Left ventricle myocardium inferior (tissue), 1 donor: ENCODE measurements at regions not wholly inside any gene's neighbourhood (a gene's known extent, or its start where the extent isn't known, plus 50 kb on each side); places are given as distances from the start of the nearest gene placed in this dataset.

Experiments used
- DNase-seq: peaks from one replicate; pipeline ENCODE4 v3.0.0-alpha.2; 2020
- H3K27ac ChIP-seq: fragments of 200-600 bp; replicated peaks from 2 replicates; pipeline ENCODE4 v1.8.0; 2021
- H3K27me3 ChIP-seq: fragments of 200-600 bp; 2 replicates; pipeline ENCODE4 v1.8.0; 2021; ENCODE audit warnings: low read depth
- H3K36me3 ChIP-seq: fragments of 200-600 bp; 2 replicates; pipeline ENCODE4 v1.8.0; 2021
- H3K4me1 ChIP-seq: fragments of 200-600 bp; 2 replicates; pipeline ENCODE4 v1.8.0; 2021
- H3K4me3 ChIP-seq: fragments of 200-600 bp; 2 replicates; pipeline ENCODE4 v1.8.0; 2021; ENCODE audit warnings: mild to moderate bottlenecking, moderate library complexity
- H3K9me3 ChIP-seq: fragments of 200-600 bp; replicated peaks from 2 replicates; pipeline ENCODE4 v1.8.0; 2021
- CTCF ChIP-seq: fragments of 200-600 bp; IDR thresholded peaks from 2 replicates; pipeline ENCODE4 v1.8.0; 2021; ENCODE audit warnings: antibody characterized with exemption, mild to moderate bottlenecking, borderline replicate concordance
- intact Hi-C: fragments of 100-400 bp; cut with micrococcal nuclease; formaldehyde crosslinking; loops from one replicate; pipeline ENCODE4 v1.11.0; 2022
- donor health status: DM: no; HTN: yes; CAD: no; lungs with severe emphysema.

- intact Hi-C loops = no loop called here
- no peaks in the 10 kb centered on the region for H3K36me3 ChIP-seq
- no peak overlapping the region for H3K27ac ChIP-seq
- no peaks in the 10 kb centered on the region for H3K27me3 ChIP-seq
- peaks cover 14% of the 10 kb centered on the region for H3K9me3 ChIP-seq
- DNase-seq = no peak
- TF ChIP-seq CTCF = no peak
- no peaks in the 10 kb centered on the region for H3K4me1 ChIP-seq
- H3K4me3 ChIP-seq = no peak overlapping the region
Measured at GRCh38 chr2:121826036-121826435, 70.6 kb downstream of the TSN start.

- Histone ChIP-seq H3K9me3 (no peaks in the 10 kb centered on the region), H3K36me3 (no peaks in the 10 kb centered on the region), H3K27me3 (peaks cover 6% of the 10 kb centered on the region), H3K4me3 (no peak overlapping the region), H3K4me1 (no peaks in the 10 kb centered on the region), H3K27ac (no peak overlapping the region)
- DNase-seq = no peak
- no peak for TF ChIP-seq CTCF
- intact Hi-C loops = no loop called here
Measured at GRCh38 chr2:121828281-121828731, 72.9 kb downstream of the TSN start.

GRCh38 chr2:121830809-121831208, 75.4 kb downstream of the TSN start:
- no peak for DNase-seq
- Histone ChIP-seq H3K4me1 (no peaks in the 10 kb centered on the region), H3K27ac (no peak overlapping the region), H3K27me3 (peaks cover 6% of the 10 kb centered on the region), H3K36me3 (no peaks in the 10 kb centered on the region), H3K9me3 (no peaks in the 10 kb centered on the region), H3K4me3 (no peak overlapping the region)
- no peak for TF ChIP-seq CTCF
- intact Hi-C loops = no loop called here

GRCh38 chr2:121831841-121832240, 76.4 kb downstream of the TSN start:
- intact Hi-C loops = no loop called here

GRCh38 chr2:121832412-121833357, 77.2 kb downstream of the TSN start:
- intact Hi-C loops = no loop called here

More at GRCh38 chr2:121831841-121832240, 76.4 kb downstream of the TSN start:
- Histone ChIP-seq H3K27ac (peak overlapping the region; percentile 76), H3K27me3 (peaks cover 6% of the 10 kb centered on the region), H3K4me1 (peaks cover 10% of the 10 kb centered on the region), H3K36me3 (no peaks in the 10 kb centered on the region), H3K9me3 (no peaks in the 10 kb centered on the region), H3K4me3 (no peak overlapping the region)
- peak; percentile 83 for DNase-seq
- TF ChIP-seq CTCF = no peak

More at GRCh38 chr2:121832412-121833357, 77.2 kb downstream of the TSN start:
- DNase-seq = peak; percentile 23
- no peak for TF ChIP-seq CTCF
- Histone ChIP-seq H3K4me1 (peaks cover 16% of the 10 kb centered on the region), H3K27ac (peak overlapping the region; percentile 76), H3K9me3 (no peaks in the 10 kb centered on the region), H3K36me3 (no peaks in the 10 kb centered on the region), H3K4me3 (no peak overlapping the region), H3K27me3 (peaks cover 6% of the 10 kb centered on the region)
